Activated CD4-positive, alpha-beta T cell treated with anti-CD3 and anti-CD28 coated beads, Interleukin-2, amount 10 ng/mL, durations not matched to agents 24 days and 14 days (primary cell): ENCODE measurements at regions not wholly inside any gene's neighbourhood (a gene's known extent, or its start where the extent isn't known, plus 50 kb on each side); places are given as distances from the start of the nearest gene placed in this dataset.
"Not testable (repeated sequence)": the region's sequence is repeated elsewhere in the genome, so short reads cannot be mapped to it uniquely, and the experiment has no call there.

Source experiments
- DNase-seq: peaks from one replicate; pipeline ENCODE4 v3.0.0; 2022
- H3K27ac Mint-ChIP-seq: one replicate; pipeline ENCODE4 v1.8.0; 2022; ENCODE audit warnings: mild to moderate bottlenecking, mixed read lengths
- H3K27me3 Mint-ChIP-seq: one replicate; pipeline ENCODE4 v1.8.0; 2022; ENCODE audit warnings: mixed read lengths
- H3K36me3 Mint-ChIP-seq: one replicate; pipeline ENCODE4 v1.8.0; 2022; ENCODE audit warnings: low read depth, mild to moderate bottlenecking, mixed read lengths
- H3K4me1 Mint-ChIP-seq: one replicate; pipeline ENCODE4 v1.8.0; 2021; ENCODE audit warnings: mixed read lengths
- H3K4me3 Mint-ChIP-seq: one replicate; pipeline ENCODE4 v1.8.0; 2022; ENCODE audit warnings: mild to moderate bottlenecking, moderate library complexity, mixed read lengths
- H3K9me3 Mint-ChIP-seq: one replicate; pipeline ENCODE4 v1.8.0; 2021; ENCODE audit warnings: mixed read lengths
- intact Hi-C: fragments of 100-400 bp; cut with micrococcal nuclease; formaldehyde crosslinking; loops from one replicate; pipeline ENCODE4 v1.15.1; 2023

- H3K4me1 Mint-ChIP-seq = no peaks in the 10 kb centered on the region
- H3K27ac Mint-ChIP-seq = no peak overlapping the region
- H3K27me3 Mint-ChIP-seq = no peaks in the 10 kb centered on the region
- H3K36me3 Mint-ChIP-seq = no peaks in the 10 kb centered on the region
- DNase-seq = no peak
- intact Hi-C loops = no loop called here
- H3K4me3 Mint-ChIP-seq = no peak overlapping the region
- H3K9me3 Mint-ChIP-seq = peaks cover 10% of the 10 kb centered on the region
These were observed 553.8 kb downstream of the CENPC start for GRCh38 chr4:66991521-66991920.

DNA sequence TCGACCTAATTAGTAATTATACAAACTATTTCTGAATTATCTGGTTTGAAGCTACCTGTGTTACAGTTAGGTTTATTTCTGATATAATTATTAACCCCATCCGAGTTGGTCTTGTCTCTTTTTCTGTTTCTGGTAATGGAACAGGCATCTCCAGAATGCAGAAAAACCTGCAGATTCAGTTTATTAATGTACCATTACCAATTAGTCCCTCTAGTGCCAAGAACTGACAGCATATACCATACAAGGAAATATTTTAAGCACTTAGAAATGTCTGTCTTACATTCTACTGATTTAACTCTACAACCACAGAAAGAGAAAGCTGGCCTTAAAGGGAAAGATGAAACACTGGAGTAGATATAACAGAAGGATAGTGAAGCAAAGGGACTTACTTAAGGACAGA is 570.6 kb downstream of the CENPC start:
- intact Hi-C loops = no loop called here

GRCh38 chr4:66972087-66972486 is 573.2 kb downstream of the CENPC start:
- Mint-ChIP-seq H3K4me3 (no peak overlapping the region), H3K4me1 (no peaks in the 10 kb centered on the region), H3K27ac (no peak overlapping the region), H3K27me3 (no peaks in the 10 kb centered on the region), H3K9me3 (no peaks in the 10 kb centered on the region), H3K36me3 (no peaks in the 10 kb centered on the region)
- no peak for DNase-seq
- intact Hi-C loops = no loop called here

More for the DNA sequence above, 570.6 kb downstream of the CENPC start:
- H3K27ac Mint-ChIP-seq = no peak overlapping the region
- no peak overlapping the region for H3K4me3 Mint-ChIP-seq
- H3K9me3 Mint-ChIP-seq = no peaks in the 10 kb centered on the region
- no peaks in the 10 kb centered on the region for H3K36me3 Mint-ChIP-seq
- no peaks in the 10 kb centered on the region for H3K27me3 Mint-ChIP-seq
- H3K4me1 Mint-ChIP-seq = no peaks in the 10 kb centered on the region
- no peak for DNase-seq

DNA sequence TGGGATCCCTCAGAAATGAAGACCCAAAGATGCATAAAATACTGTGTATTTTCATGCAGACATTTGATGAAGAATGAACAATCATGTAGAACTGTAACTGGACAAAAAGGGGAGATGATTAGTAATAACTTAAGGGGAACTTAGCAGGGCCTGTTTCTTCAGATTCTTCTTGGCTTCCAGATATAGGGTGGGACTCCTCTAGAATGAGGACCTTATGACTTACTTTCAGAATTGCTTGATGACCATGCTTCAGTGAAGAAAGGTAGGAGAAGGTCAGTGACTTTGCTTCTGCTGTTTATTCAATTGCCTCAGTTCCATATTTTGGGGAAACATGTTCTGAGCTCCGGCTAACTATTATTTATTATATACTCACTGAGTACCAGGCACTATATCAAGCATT is 580.8 kb downstream of the CENPC start:
- Mint-ChIP-seq H3K27me3 (no peaks in the 10 kb centered on the region), H3K36me3 (no peaks in the 10 kb centered on the region), H3K4me3 (no peak overlapping the region), H3K4me1 (no peaks in the 10 kb centered on the region), H3K9me3 (no peaks in the 10 kb centered on the region), H3K27ac (no peak overlapping the region)
- intact Hi-C loops = no loop called here
- no peak for DNase-seq

DNA sequence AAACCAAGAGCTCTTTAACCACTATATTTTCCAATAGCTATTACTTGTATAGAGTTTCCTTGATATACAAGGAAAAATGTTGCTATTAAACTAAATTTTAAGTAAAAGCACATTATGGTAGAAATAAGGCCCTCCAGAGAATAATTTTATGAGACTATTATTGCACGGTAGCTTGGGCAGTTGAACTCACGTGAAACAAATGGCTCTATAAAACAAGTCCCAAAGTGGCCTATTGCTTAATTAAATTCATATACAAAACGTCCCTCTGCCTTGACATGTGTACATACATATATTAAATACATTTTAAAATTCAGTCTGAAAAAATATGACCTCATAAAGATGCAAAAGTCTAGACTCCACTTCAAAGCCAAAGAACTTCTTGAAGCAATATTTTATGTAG is 582.2 kb downstream of the CENPC start:
- intact Hi-C loops = no loop called here
- Mint-ChIP-seq H3K9me3 (no peaks in the 10 kb centered on the region), H3K36me3 (no peaks in the 10 kb centered on the region), H3K27me3 (no peaks in the 10 kb centered on the region), H3K27ac (no peak overlapping the region), H3K4me1 (no peaks in the 10 kb centered on the region), H3K4me3 (no peak overlapping the region)
- no peak for DNase-seq

DNA sequence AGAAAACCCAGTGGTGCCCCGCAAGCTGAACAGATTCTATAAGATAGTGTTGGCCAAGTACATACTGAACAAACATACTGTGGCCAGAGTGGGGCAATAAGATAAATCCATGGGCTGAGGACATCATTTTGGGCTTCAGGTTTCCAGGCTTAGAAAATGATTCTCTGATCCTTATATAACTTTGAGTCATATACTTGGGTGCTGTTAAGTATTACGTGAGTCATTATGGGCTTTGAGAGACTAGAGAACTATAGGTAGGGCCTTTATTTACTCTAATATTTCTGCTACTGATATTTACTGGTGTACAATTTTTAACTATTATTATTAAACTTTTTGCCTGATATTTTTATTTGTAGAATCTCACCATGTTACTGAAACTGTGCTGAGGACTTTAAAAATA is 586.1 kb downstream of the CENPC start:
- H3K27me3 Mint-ChIP-seq = no peaks in the 10 kb centered on the region
- no peaks in the 10 kb centered on the region for H3K9me3 Mint-ChIP-seq
- no peak for DNase-seq
- H3K36me3 Mint-ChIP-seq = no peaks in the 10 kb centered on the region
- no peak overlapping the region for H3K4me3 Mint-ChIP-seq
- H3K27ac Mint-ChIP-seq = no peak overlapping the region
- intact Hi-C loops = no loop called here
- no peaks in the 10 kb centered on the region for H3K4me1 Mint-ChIP-seq

DNA sequence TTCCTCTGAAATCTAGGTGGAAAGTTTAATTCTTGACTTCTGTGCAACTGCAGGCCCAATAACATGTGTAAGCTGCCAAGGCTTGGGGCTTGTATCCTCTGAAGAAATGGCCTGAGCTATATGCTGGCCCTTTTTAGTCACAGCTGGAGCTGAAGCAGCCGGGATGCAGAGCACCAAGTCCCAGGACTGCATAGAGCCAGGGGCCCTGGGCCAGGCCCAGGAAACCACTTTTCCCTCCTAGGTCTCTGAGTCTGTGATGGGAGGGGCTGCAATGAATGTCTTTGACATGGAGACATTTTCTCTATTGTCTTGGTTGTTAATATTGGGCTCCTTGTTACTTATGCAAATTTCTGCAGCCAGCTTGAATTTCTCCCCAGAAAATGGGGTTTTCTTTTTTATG is 588.5 kb downstream of the CENPC start:
- Mint-ChIP-seq H3K4me3 (no peak overlapping the region), H3K36me3 (no peaks in the 10 kb centered on the region), H3K9me3 (no peaks in the 10 kb centered on the region), H3K27me3 (no peaks in the 10 kb centered on the region), H3K4me1 (no peaks in the 10 kb centered on the region), H3K27ac (no peak overlapping the region)
- DNase-seq = no peak
- intact Hi-C loops = no loop called here

GRCh38 chr4:66956426-66956825 is 588.9 kb downstream of the CENPC start:
- Mint-ChIP-seq H3K4me1 (no peaks in the 10 kb centered on the region), H3K27me3 (no peaks in the 10 kb centered on the region), H3K36me3 (no peaks in the 10 kb centered on the region), H3K9me3 (no peaks in the 10 kb centered on the region), H3K27ac (no peak overlapping the region), H3K4me3 (no peak overlapping the region)
- intact Hi-C loops = no loop called here
- no peak for DNase-seq

GRCh38 chr4:66955784-66956183 is 589.5 kb downstream of the CENPC start:
- no peaks in the 10 kb centered on the region for H3K27me3 Mint-ChIP-seq
- H3K9me3 Mint-ChIP-seq = no peaks in the 10 kb centered on the region
- no peak overlapping the region for H3K27ac Mint-ChIP-seq
- no peak overlapping the region for H3K4me3 Mint-ChIP-seq
- no peak for DNase-seq
- no peaks in the 10 kb centered on the region for H3K36me3 Mint-ChIP-seq
- no peaks in the 10 kb centered on the region for H3K4me1 Mint-ChIP-seq
- intact Hi-C loops = no loop called here

GRCh38 chr4:66949419-66949818 is 595.9 kb downstream of the CENPC start:
- Mint-ChIP-seq H3K4me1 (no peaks in the 10 kb centered on the region), H3K36me3 (no peaks in the 10 kb centered on the region), H3K9me3 (no peaks in the 10 kb centered on the region), H3K4me3 (no peak overlapping the region), H3K27me3 (no peaks in the 10 kb centered on the region), H3K27ac (no peak overlapping the region)
- DNase-seq = no peak
- intact Hi-C loops = no loop called here

- intact Hi-C loops = no loop called here
- Mint-ChIP-seq H3K27ac (no peak overlapping the region), H3K9me3 (no peaks in the 10 kb centered on the region), H3K27me3 (no peaks in the 10 kb centered on the region), H3K36me3 (no peaks in the 10 kb centered on the region), H3K4me1 (no peaks in the 10 kb centered on the region), H3K4me3 (no peak overlapping the region)
- DNase-seq = no peak
These were observed 598.5 kb downstream of the CENPC start for GRCh38 chr4:66946761-66947160.

DNA sequence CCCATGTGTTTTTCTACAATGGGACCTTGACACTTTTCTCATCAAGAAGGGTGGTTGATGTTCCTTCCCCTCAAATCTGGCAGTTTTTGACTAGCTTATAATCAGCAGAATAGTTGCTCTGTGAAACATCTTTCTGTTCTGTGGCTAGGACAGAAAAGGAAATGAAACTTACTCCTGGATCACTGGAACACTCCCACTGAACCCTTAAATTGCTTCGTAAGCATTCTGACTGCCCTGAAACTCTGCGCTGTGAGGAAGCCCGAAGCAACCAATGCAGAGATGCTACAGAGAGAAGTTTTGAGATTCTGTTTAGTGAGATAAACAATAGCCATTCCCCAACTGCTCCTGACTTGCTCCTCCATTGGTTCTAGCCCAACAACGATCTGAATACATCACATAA is 602.2 kb downstream of the CENPC start:
- Mint-ChIP-seq H3K27me3 (no peaks in the 10 kb centered on the region), H3K9me3 (no peaks in the 10 kb centered on the region), H3K27ac (no peak overlapping the region), H3K36me3 (no peaks in the 10 kb centered on the region), H3K4me1 (no peaks in the 10 kb centered on the region), H3K4me3 (no peak overlapping the region)
- DNase-seq = no peak
- intact Hi-C loops = no loop called here

DNA sequence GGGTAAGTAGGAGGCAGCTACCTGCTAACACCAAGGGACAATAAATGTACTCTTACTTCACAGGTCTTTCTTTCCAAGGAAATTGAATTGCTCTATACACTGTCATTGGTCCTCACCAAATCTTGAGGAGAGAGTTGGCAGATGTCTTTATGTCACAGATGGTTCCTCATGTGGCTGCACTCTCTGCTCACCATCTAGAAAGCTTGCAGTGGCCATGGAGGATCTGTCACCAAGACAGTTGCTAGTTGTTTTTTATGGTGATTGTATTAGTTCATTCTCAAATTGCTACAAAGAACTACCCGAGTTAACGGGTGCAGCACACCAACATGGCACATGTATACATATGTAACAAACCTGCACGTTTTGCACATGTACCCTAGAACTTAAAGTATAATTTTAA is 613.3 kb downstream of the CENPC start:
- H3K36me3 Mint-ChIP-seq, H3K4me3 Mint-ChIP-seq, intact Hi-C loops, H3K27me3 Mint-ChIP-seq, DNase-seq, H3K27ac Mint-ChIP-seq, H3K4me1 Mint-ChIP-seq, H3K9me3 Mint-ChIP-seq: not testable (repeated sequence)

DNA sequence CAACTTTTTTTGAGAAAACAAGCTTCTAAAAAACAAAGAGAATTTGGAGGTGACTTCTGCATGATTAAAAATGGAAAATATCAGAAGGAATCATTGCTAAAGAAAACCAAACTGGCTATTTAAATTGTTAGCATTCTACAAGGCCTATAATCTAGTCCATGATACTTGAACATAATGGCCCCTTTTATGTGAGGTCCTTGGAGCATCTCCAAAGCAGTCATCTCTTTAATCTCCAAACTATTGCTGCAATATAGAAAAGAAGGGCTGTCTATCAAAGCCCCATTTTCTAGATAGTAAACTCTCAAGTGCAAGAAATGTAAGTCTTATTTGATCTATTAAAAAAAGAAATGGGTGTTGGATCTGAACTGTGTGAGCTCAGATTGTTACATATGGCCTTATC is 615.1 kb downstream of the CENPC start:
- intact Hi-C loops = no loop called here
- Mint-ChIP-seq H3K4me1 (no peaks in the 10 kb centered on the region), H3K27ac (no peak overlapping the region), H3K9me3 (no peaks in the 10 kb centered on the region), H3K4me3 (no peak overlapping the region), H3K36me3 (no peaks in the 10 kb centered on the region), H3K27me3 (no peaks in the 10 kb centered on the region)
- DNase-seq = no peak

DNA sequence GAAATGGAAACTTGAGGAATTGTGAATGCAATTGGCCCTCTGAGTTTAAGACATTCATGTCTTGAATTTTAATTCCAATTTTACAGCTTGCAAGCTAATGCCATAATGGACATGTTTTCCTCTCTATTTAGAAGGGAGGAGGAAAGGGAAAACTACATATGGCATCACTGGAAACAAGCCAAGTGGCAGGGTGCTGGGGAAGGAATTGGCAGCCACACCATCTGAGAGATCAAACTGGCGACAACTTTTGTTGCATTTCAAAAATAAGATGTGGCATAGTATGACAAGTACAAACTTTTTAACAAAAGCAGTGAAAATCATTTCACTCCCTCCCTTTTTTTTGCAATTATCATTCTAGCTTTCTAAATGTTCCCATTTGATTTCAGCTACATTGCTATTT is 615.6 kb downstream of the CENPC start:
- H3K27me3 Mint-ChIP-seq = no peaks in the 10 kb centered on the region
- no peak overlapping the region for H3K4me3 Mint-ChIP-seq
- intact Hi-C loops = no loop called here
- no peak for DNase-seq
- H3K36me3 Mint-ChIP-seq = no peaks in the 10 kb centered on the region
- no peak overlapping the region for H3K27ac Mint-ChIP-seq
- no peaks in the 10 kb centered on the region for H3K9me3 Mint-ChIP-seq
- H3K4me1 Mint-ChIP-seq = no peaks in the 10 kb centered on the region

DNA sequence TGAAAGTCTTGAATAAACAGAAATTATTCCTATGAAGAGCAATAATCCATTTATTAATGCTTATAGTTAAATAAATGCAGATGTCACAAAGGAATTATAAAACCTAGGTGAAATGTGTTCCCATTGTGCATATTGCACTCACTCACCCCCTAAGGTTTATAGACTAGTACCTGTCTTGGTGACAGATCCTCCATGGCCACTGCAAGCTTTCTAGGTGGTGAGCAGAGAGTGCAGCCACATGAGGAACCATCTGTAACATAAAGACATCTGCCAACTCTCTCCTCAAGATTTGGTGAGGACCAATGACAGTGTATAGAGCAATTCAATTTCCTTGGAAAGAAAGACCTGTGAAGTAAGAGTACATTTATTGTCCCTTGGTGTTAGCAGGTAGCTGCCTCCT is 616.4 kb downstream of the CENPC start:
- H3K4me1 Mint-ChIP-seq, intact Hi-C loops, H3K9me3 Mint-ChIP-seq, H3K27ac Mint-ChIP-seq, H3K27me3 Mint-ChIP-seq, DNase-seq, H3K4me3 Mint-ChIP-seq, H3K36me3 Mint-ChIP-seq: not testable (repeated sequence)
